GM12878 (cell line): ENCODE measurements at regions not wholly inside any gene's neighbourhood (a gene's known extent, or its start where the extent isn't known, plus 50 kb on each side); places are given as distances from the start of the nearest gene placed in this dataset.
A peak's percentile ranks its signal among the peaks of the same experiment; 100 is the strongest.

ENCODE experiments used
- ATF7 ChIP-seq: fragments of 450-650 bp; IDR thresholded peaks from 2 replicates; pipeline ENCODE4 v1.6.1; 2016; ENCODE audit warnings: low read depth, mild to moderate bottlenecking
- CBX3 ChIP-seq: fragments of 200-600 bp; sonication (generic); IDR thresholded peaks from 2 replicates; pipeline ENCODE4 v1.6.1; 2016; ENCODE audit warnings: low read depth, borderline replicate concordance
- EGR1 ChIP-seq, 2 experiments: IDR thresholded peaks; 1 replicate in 1 of 2; 2 replicates in 1 of 2; pipeline ENCODE4 v1.6.1; 2011 to 2012; ENCODE audit warnings: low read depth in 2 of 2, low read length in 2 of 2, borderline replicate concordance in 1 of 2, mild to moderate bottlenecking in 1 of 2, moderate library complexity in 1 of 2
- HCFC1 ChIP-seq: fragments of 150-350 bp; IDR thresholded peaks from 2 replicates; pipeline ENCODE4 v1.6.1; 2014; ENCODE audit warnings: low read length
- HDAC2 ChIP-seq: fragments of 200-600 bp; sonication (generic); IDR thresholded peaks from 2 replicates; pipeline ENCODE4 v1.6.1; 2017
- LARP7 ChIP-seq: fragments of 450-650 bp; IDR thresholded peaks from 2 replicates; pipeline ENCODE4 v1.6.1; 2017; ENCODE audit warnings: mild to moderate bottlenecking
- MEF2B ChIP-seq: fragments of 450-650 bp; IDR thresholded peaks from 2 replicates; pipeline ENCODE4 v1.6.1; 2018; ENCODE audit warnings: mild to moderate bottlenecking, moderate library complexity; ENCODE audit not compliant: partially characterized antibody, poor library complexity, severe bottlenecking
- MYC ChIP-seq: IDR thresholded peaks from 2 replicates; pipeline ENCODE4 v1.6.1; 2011; ENCODE audit warnings: mild to moderate bottlenecking, low read length, moderate library complexity, inconsistent platforms; ENCODE audit not compliant: insufficient read depth, insufficient replicate concordance, insufficient read length, severe bottlenecking
- NBN ChIP-seq: fragments of 450-650 bp; IDR thresholded peaks from 2 replicates; pipeline ENCODE4 v1.6.1; 2016
- NFIC ChIP-seq: IDR thresholded peaks from 2 replicates; pipeline ENCODE4 v1.6.1; 2012; ENCODE audit warnings: low read depth, mild to moderate bottlenecking, inconsistent platforms, low read length, moderate library complexity
- PAX8 ChIP-seq: fragments of 450-650 bp; IDR thresholded peaks from 2 replicates; pipeline ENCODE4 v1.6.1; 2017; ENCODE audit warnings: mild to moderate bottlenecking, moderate library complexity
- POU2F2 ChIP-seq: IDR thresholded peaks from 3 replicates; pipeline ENCODE4 v1.6.1; 2011; ENCODE audit warnings: low read depth, mild to moderate bottlenecking, low read length, borderline replicate concordance
- RELA ChIP-seq: fragments of 450-650 bp; IDR thresholded peaks from 2 replicates; pipeline ENCODE4 v1.8.0; 2014; ENCODE audit warnings: borderline replicate concordance; ENCODE audit not compliant: partially characterized antibody
- SREBF2 ChIP-seq: IDR thresholded peaks from 2 replicates; pipeline ENCODE4 v1.6.1; 2012; ENCODE audit warnings: mild to moderate bottlenecking, low read length
- STAT1 ChIP-seq: fragments of 450-650 bp; conservative IDR thresholded peaks from 2 replicates; pipeline ENCODE4 v1.6.1; 2014; ENCODE audit warnings: antibody characterized with exemption, mild to moderate bottlenecking
- ZNF274 ChIP-seq: IDR thresholded peaks from one replicate; pipeline ENCODE4 v1.8.0; 2011; ENCODE audit not compliant: insufficient read length, insufficient read depth
- ZNF384 ChIP-seq: IDR thresholded peaks from 2 replicates; pipeline ENCODE4 v1.6.1; 2012; ENCODE audit warnings: low read depth, mild to moderate bottlenecking, low read length, improper control_type of control experiment, borderline replicate concordance
- TF ChIP-seq, protein P1 (sequence below): IDR thresholded peaks from 2 replicates; pipeline ENCODE4 v1.6.1; 2011; ENCODE audit warnings: borderline replicate concordance, low read depth, mild to moderate bottlenecking, moderate library complexity, low read length; ENCODE audit not compliant: insufficient read depth, poor library complexity, severe bottlenecking
- TF ChIP-seq, protein P2 (sequence below): IDR thresholded peaks from 2 replicates; pipeline ENCODE4 v1.6.1; 2011; ENCODE audit warnings: mild to moderate bottlenecking, low read depth, low read length, moderate library complexity; ENCODE audit not compliant: insufficient replicate concordance
- TF ChIP-seq, protein P3 (sequence below): fragments of 450-650 bp; IDR thresholded peaks from 2 replicates; pipeline ENCODE4 v1.6.1; 2016; ENCODE audit warnings: mild to moderate bottlenecking
- TF ChIP-seq, protein P4 (sequence below): fragments of 450-650 bp; IDR thresholded peaks from 2 replicates; pipeline ENCODE4 v1.6.1; 2017; ENCODE audit warnings: antibody characterized with exemption, mild to moderate bottlenecking, moderate library complexity
- TF ChIP-seq, protein P5 (sequence below): fragments of 450-650 bp; formaldehyde crosslinking; IDR thresholded peaks from 2 replicates; pipeline ENCODE4 v1.4.0; 2020; ENCODE audit warnings: mild to moderate bottlenecking, moderate library complexity

DNA sequence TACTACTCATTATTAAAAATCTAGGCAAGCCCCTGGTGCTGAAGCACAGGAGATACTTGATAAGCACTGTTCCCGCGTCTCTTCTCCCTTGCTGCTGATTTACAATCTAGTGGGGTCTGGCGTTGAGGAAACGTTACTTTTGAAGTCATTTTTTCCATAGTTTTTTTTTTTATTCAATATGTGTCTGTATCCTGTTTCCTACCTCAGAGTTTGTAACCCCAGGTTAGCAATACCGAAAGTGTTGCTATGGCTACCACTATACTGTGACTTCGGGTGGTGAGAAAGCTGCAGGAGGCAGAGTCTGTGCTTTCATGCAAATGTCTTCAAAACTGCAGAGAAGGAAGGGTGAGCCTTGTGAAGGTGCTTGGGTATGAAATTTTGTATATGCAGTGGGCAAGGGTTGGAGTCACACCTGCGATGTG, 458.8 kb upstream of the GHITM start (continued):
- TF ChIP-seq POU2F2 = peak; percentile 95
- TF ChIP-seq, protein P1, sequence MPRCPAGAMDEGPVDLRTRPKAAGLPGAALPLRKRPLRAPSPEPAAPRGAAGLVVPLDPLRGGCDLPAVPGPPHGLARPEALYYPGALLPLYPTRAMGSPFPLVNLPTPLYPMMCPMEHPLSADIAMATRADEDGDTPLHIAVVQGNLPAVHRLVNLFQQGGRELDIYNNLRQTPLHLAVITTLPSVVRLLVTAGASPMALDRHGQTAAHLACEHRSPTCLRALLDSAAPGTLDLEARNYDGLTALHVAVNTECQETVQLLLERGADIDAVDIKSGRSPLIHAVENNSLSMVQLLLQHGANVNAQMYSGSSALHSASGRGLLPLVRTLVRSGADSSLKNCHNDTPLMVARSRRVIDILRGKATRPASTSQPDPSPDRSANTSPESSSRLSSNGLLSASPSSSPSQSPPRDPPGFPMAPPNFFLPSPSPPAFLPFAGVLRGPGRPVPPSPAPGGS = peak; percentile 34
- no peak for TF ChIP-seq CBX3
- peak; percentile 93 for TF ChIP-seq ATF7
- no peak for TF ChIP-seq SREBF2
- TF ChIP-seq, protein P2, sequence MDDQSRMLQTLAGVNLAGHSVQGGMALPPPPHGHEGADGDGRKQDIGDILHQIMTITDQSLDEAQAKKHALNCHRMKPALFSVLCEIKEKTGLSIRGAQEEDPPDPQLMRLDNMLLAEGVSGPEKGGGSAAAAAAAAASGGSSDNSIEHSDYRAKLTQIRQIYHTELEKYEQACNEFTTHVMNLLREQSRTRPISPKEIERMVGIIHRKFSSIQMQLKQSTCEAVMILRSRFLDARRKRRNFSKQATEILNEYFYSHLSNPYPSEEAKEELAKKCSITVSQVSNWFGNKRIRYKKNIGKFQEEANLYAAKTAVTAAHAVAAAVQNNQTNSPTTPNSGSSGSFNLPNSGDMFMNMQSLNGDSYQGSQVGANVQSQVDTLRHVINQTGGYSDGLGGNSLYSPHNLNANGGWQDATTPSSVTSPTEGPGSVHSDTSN = no peak
- TF ChIP-seq MYC = no peak
- no peak for TF ChIP-seq ZNF274
- TF ChIP-seq, protein P3, sequence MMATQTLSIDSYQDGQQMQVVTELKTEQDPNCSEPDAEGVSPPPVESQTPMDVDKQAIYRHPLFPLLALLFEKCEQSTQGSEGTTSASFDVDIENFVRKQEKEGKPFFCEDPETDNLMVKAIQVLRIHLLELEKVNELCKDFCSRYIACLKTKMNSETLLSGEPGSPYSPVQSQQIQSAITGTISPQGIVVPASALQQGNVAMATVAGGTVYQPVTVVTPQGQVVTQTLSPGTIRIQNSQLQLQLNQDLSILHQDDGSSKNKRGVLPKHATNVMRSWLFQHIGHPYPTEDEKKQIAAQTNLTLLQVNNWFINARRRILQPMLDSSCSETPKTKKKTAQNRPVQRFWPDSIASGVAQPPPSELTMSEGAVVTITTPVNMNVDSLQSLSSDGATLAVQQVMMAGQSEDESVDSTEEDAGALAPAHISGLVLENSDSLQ = no peak
- TF ChIP-seq NBN = peak; percentile 78; the same call in 1 of the 2 replicates
- no peak for TF ChIP-seq PAX8
- TF ChIP-seq, protein P4, sequence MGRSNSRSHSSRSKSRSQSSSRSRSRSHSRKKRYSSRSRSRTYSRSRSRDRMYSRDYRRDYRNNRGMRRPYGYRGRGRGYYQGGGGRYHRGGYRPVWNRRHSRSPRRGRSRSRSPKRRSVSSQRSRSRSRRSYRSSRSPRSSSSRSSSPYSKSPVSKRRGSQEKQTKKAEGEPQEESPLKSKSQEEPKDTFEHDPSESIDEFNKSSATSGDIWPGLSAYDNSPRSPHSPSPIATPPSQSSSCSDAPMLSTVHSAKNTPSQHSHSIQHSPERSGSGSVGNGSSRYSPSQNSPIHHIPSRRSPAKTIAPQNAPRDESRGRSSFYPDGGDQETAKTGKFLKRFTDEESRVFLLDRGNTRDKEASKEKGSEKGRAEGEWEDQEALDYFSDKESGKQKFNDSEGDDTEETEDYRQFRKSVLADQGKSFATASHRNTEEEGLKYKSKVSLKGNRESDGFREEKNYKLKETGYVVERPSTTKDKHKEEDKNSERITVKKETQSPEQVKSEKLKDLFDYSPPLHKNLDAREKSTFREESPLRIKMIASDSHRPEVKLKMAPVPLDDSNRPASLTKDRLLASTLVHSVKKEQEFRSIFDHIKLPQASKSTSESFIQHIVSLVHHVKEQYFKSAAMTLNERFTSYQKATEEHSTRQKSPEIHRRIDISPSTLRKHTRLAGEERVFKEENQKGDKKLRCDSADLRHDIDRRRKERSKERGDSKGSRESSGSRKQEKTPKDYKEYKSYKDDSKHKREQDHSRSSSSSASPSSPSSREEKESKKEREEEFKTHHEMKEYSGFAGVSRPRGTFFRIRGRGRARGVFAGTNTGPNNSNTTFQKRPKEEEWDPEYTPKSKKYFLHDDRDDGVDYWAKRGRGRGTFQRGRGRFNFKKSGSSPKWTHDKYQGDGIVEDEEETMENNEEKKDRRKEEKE = no peak
- no peak for TF ChIP-seq HCFC1
- TF ChIP-seq MEF2B = peak; percentile 57
- TF ChIP-seq EGR1 (IDR thresholded peaks at IDR 0.05; ENCODE audit: borderline replicate concordance in 1 of 2, low read depth in 2 of 2, low read length in 2 of 2) = no peak
- no peak for TF ChIP-seq STAT1
- TF ChIP-seq, protein P5, sequence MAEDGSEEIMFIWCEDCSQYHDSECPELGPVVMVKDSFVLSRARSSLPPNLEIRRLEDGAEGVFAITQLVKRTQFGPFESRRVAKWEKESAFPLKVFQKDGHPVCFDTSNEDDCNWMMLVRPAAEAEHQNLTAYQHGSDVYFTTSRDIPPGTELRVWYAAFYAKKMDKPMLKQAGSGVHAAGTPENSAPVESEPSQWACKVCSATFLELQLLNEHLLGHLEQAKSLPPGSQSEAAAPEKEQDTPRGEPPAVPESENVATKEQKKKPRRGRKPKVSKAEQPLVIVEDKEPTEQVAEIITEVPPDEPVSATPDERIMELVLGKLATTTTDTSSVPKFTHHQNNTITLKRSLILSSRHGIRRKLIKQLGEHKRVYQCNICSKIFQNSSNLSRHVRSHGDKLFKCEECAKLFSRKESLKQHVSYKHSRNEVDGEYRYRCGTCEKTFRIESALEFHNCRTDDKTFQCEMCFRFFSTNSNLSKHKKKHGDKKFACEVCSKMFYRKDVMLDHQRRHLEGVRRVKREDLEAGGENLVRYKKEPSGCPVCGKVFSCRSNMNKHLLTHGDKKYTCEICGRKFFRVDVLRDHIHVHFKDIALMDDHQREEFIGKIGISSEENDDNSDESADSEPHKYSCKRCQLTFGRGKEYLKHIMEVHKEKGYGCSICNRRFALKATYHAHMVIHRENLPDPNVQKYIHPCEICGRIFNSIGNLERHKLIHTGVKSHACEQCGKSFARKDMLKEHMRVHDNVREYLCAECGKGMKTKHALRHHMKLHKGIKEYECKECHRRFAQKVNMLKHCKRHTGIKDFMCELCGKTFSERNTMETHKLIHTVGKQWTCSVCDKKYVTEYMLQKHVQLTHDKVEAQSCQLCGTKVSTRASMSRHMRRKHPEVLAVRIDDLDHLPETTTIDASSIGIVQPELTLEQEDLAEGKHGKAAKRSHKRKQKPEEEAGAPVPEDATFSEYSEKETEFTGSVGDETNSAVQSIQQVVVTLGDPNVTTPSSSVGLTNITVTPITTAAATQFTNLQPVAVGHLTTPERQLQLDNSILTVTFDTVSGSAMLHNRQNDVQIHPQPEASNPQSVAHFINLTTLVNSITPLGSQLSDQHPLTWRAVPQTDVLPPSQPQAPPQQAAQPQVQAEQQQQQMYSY (CRISPR knock-in tag) = no peak
- TF ChIP-seq RELA = no peak
- no peak for TF ChIP-seq HDAC2
- peak; percentile 80 for TF ChIP-seq NFIC
- no peak for TF ChIP-seq LARP7
- peak; percentile 89 for TF ChIP-seq ZNF384
